Activated T-cell treated with anti-CD3 and anti-CD28 coated beads for 24 hours (primary cell): ENCODE measurements at regions not wholly inside any gene's neighbourhood (a gene's known extent, or its start where the extent isn't known, plus 50 kb on each side); places are given as distances from the start of the nearest gene placed in this dataset.

Experiments used
- DNase-seq: peaks from one replicate; pipeline ENCODE4 v3.0.0-alpha.2; 2020; ENCODE audit warnings: low read depth

DNA sequence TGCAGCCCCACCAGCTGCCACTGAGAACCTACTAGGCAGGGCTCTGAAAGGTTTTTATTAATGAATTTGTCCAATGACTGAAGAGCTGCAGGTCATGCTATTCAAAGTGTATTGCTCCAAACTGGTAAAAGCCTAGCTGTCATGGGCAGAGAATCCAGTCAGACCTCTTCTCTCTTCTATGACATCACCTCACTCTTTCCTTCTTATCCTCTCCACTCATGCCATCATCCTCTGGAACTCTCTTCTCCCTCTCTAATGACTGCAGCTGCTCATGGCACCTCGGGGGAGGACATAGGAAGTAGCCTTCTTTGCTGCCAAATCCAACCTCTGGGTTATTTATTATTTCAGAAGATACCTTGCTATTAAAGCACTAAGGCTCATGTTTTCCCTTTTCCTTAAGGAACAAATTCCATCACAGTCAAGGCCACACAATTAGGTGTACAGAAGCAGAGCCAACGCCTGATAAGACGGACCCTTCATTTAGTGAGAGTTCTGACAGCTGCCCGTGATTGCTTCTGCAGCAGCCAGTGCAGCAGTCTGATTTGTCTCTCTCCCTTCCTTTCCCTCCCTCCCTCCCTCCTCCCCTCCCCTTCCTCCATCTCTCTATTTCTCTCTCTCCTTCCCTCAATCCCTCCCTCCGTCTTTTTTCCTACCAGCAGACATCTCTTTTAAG is 87.0 kb upstream of the ONECUT1 start:
- no peak for DNase-seq

DNA sequence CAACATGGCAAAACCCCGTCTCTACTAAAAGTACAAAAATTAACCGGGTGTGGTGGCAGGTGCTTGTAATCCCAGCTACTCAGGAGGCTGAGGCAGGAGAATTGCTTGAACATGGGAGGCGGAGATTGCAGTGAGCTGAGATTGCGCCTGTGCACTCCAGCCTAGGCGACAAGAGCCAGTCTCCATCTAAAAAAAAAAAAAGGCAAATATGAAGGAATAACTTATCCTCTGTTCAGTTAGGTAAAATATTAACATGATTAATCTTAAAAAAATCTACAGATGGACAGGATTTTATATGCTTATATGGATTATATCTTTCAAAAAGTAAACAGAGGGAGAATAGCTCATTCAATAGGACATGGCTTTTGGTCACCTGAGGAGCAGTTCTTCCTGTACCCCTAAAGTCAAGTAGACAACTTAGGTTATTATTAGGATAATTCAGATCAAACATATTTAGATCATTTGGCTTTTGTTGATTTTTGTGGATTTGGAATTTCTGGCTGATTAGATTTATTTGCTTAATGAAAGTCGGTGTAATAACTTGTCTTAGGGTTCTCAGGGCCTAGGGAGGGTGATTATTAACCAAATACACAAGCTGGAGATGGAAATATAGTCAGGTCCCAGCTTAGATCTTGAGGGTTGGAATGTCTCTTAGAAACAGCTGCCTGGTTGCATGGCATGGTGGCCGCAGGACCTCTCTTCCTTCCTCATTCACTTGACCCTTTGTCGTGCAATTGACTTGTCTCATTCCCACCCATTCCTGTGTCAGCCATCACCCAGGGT is 82.1 kb upstream of the ONECUT1 start:
- DNase-seq: no peak

DNA sequence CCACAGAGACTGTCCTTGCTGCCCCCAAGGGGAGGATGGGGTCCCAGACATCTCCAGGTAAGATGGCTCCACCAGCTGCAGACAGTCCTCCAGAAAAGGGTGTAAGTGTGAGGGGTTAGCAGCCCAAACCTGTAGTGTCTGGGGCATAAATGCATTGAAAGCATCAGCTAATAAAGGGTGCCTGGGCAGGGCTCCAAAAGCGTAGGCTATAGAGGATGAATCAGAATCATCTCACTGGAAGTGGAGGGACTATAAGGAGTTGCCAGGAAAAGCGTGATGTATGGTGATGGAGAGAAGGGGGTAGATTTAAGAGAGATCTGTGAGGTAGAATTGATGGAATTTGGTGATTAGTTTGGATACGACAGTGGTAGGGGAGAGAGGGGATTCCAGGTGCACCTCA is 79.9 kb upstream of the ONECUT1 start:
- DNase-seq: no peak

DNA sequence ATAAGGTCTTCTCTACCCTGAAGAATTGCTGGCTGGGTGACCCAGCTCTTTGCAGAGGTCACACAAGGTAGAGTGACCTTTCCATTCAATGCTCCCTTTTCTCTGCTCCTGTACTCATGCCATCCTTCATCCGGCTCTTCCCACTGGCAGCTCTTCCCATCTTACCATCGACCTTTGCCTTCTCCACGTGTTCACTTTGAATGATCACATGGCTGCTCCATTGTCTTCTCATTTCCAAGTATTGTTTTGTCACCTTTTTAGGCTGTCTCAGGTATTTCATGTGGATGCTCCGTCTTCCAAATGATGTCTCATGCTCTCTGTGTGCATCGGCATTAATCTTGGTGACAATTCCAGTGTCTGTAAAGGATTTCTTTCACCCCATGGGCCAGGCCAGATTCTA is 76.6 kb upstream of the ONECUT1 start:
- DNase-seq: no peak

DNA sequence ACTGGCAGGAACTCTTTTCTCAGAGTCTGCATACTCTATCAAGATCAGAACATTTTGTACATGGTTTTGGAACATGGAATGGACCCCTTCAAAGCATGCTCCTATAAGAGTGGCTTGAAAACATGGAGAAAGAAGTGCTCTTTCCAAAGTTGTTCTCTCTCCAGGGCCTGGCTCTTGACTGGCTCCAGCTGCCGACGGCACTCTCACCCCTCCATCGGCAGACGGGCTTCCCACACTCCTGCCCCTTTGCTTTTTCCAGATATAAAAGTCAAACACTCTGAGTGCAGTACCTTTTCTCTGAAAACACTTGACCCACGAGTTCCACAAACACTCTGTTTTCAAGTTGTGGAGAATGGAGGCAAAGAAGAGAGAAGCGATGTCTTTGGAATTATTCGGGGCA is 72.5 kb upstream of the ONECUT1 start:
- no peak for DNase-seq

DNA sequence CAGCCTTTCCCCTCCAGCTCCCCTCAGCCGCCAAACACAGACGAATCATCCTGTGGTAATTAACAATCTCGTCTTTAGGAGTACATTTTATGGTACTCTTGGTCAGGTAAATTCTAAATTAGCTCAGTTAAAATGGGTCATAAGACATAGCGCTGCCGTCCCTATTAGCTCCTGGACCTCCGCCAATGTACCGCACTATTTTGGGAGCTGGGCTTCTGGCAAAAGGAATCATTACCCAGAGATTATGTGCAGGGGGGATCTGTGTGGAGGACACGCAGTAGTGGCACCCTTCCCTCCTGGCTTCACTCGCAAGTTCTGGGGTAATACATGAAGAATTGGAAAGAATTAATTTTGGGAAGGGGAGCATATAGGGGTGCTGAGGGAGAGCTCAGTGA is 68.6 kb upstream of the ONECUT1 start:
- DNase-seq: no peak

DNA sequence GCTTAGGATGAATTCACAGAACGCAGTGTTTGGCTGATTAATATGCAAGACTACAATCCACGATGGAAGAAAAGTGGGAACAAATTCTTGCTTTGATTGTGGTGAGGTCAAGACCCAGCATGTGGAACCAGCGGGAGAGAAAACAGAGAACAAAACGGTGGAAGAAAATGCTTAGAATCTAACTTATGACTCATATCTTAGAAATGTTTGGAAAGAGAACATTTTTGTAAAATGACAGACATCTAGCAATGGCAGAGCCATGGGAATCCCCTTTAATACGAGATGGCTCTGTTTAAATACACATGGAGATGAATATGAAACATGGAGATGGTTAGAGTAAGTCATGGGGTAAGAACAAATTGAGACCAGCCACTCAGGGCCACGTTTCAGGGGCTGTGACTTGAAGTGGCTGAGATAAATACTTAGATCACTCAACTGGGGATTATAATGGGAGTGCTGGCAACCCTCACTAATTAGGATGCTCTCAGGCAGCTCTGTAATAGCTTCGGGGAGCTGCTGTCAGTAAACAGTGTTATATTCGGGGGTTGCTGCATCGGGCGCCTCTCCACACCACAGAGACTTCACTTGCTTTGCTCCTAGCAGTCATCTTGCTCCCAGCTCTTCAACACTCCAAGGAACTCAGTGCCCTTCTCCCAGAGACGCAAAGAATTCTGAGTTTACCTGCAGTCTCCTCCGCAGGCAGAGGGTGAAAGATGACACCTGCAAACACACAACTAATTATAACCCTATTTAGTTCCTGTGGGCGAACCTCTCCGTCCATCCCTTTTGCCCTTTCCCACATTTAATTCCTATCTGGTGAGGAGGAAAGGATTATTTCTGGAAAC is 68.0 kb upstream of the ONECUT1 start:
- DNase-seq: no peak

DNA sequence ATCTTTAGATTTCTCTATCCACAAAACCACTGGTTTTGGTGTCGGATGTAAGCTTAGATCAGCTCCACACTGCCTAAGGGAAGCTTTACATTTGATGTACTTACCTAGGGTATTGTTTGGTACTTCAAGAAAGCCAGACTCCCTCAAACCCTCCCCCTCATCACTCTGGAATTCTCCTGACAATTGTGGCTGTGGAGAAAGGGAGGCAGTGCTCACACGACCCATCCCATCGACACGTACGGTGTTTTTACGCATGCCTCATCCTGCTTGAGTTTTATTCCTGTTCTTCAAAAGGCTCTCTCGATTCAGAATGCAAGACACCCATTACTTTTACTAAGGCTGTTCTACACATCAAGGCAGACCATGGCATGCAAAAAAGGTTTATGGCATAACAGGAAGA is 67.3 kb upstream of the ONECUT1 start:
- DNase-seq: no peak

DNA sequence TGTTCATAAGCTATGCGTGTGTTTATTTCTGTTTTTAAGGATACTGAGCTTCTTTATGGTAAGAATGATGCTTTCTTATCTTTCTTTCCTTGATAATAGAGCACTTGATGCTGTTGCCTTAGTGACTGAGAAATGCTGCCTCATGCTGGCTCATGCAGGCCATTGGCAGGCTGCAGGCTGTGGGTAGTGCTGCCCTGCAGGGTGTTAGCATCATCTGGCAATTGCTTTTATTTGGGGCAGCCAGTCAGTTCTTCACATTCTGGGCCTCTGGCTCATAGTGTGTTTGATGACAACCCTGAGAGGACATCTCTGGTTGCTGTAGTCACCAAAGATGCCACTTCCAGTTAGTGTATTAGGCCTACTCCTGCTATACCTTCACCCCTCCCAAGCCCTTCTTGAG is 66.2 kb upstream of the ONECUT1 start:
- no peak for DNase-seq

DNA sequence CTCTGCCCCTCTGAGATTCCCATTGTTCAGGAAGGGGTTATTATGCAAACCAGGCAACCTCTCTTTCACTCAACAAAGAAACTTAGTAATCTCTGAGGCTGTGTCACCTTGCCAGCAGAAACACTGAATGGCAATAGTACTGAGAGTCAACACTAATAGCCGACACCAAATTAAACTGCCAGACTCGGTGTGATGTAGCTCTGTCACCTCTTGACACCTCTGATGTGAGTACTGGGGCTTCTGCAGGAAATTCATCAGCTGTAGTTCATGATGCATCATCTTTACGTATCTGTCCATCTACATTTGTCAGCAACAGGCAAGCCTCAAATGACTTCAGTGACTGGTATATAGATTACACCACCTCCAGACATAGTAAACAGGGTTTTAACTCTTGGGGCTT is 65.0 kb upstream of the ONECUT1 start:
- DNase-seq: no peak

DNA sequence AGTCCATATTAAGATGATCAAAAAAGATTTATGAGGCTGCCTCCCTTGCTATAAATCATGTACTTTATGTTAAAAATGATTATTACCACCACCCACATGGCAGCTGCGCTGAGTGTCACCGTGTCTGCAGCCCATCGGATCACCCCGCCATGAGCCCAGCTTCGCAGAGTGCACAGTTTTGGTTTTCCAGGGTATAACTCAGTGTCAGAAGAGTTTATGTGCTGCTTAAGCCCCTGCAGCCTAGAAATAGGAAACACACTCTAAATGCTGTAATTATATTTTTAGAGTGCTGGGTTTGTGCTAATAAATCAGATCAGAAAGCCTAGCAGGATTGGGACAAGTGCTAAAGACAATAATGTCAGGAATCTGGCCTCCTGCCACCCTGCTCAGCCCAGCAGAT is 54.7 kb upstream of the ONECUT1 start:
- DNase-seq: no peak
